MCF 10A (cell line): ENCODE measurements at regions not wholly inside any gene's neighbourhood (a gene's known extent, or its start where the extent isn't known, plus 50 kb on each side); places are given as distances from the start of the nearest gene placed in this dataset.

ENCODE experiments used
- BruUV-seq: library from RNA; stranded (reverse); fragments of 400-500 nt; replicated peaks from 2 replicates; lab custom pipeline; 2021; lab: Mats Ljungman, UMichigan
- CTCF ChIA-PET: fragments of 300-600 bp; sonication (Branson Sonifier 250); formaldehyde crosslinking; extraction: SDS; loops from one replicate; lab custom pipeline; 2021; ENCODE audit warnings: antibody characterized with exemption, inconsistent platforms; lab: Yijun Ruan, JAX
- POLR2A ChIA-PET: fragments of 300-600, 350-650 bp; sonication (Branson Sonifier 250); formaldehyde crosslinking; extraction: SDS; loops from one replicate; lab custom pipeline; 2020; ENCODE audit warnings: antibody characterized with exemption, inconsistent platforms; lab: Yijun Ruan, JAX
- DNase-seq: peaks from one replicate; pipeline ENCODE4 v3.0.0-alpha.2; 2018; ENCODE audit not compliant: unreplicated experiment
- H3K27ac Mint-ChIP-seq: one replicate; pipeline ENCODE4 v1.8.0; 2022; ENCODE audit warnings: mild to moderate bottlenecking, low read depth, mixed read lengths; ENCODE audit not compliant: unreplicated experiment
- H3K27me3 Mint-ChIP-seq: one replicate; pipeline ENCODE4 v1.8.0; 2022; ENCODE audit warnings: mixed read lengths; ENCODE audit not compliant: insufficient read depth, unreplicated experiment
- H3K36me3 Mint-ChIP-seq: one replicate; pipeline ENCODE4 v1.8.0; 2022; ENCODE audit warnings: mild to moderate bottlenecking, moderate library complexity, mixed read lengths; ENCODE audit not compliant: insufficient read depth, unreplicated experiment
- H3K4me1 Mint-ChIP-seq: one replicate; pipeline ENCODE4 v1.8.0; 2022; ENCODE audit warnings: mixed read lengths; ENCODE audit not compliant: insufficient read depth, unreplicated experiment
- H3K4me3 Mint-ChIP-seq: one replicate; pipeline ENCODE4 v1.8.0; 2022; ENCODE audit warnings: mild to moderate bottlenecking, moderate library complexity, mixed read lengths; ENCODE audit not compliant: unreplicated experiment
- H3K9me3 Mint-ChIP-seq: one replicate; pipeline ENCODE4 v1.8.0; 2022; ENCODE audit warnings: mixed read lengths; ENCODE audit not compliant: unreplicated experiment
- intact Hi-C: fragments of 100-400 bp; cut with micrococcal nuclease; formaldehyde crosslinking; loops from 2 replicates; pipeline ENCODE4 v1.14.1; 2022
- TF ChIP-seq, protein P1 (sequence below): fragments of 200-600 bp; IDR thresholded peaks from one replicate; pipeline ENCODE4 v1.8.0; 2022; ENCODE audit warnings: antibody characterized with exemption, mild to moderate bottlenecking; ENCODE audit not compliant: unreplicated experiment

DNA sequence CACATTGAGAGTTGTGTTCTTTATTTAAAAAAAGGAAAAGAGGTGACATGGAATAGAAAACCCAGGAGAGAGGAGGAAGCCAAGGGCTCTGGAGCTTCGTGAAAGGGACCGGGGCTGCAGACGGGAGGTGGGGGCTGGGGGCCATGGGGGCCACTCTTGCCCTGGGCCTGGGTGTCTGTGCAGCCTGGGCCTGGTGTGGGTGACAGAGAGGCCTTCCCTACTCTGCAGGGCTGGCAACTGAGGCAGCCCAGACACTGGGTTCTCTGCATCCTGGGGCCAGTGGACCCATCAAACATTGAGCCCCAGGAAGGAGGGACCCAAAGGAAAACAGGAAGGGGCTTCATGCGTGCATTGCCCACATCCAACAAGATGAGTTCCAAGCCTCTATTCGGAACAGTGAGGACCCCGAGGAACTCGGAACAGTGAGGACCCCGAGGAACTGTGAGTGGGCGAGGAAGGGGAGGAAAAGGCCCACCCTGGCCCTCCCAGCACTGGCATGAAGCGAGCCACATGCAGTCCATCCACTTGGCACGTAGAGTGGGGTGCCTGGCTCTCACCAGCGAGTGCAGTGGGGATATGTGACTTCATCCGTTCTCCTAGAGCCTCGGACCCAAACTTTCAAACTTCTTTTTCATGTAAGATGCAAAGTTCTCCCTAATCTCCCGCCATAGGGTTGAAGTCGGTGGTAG is 1121.6 kb downstream of the BRD1 start:
- ChIA-PET CTCF (no interaction called here), POLR2A (no interaction called here)
- no peaks in the 10 kb centered on the region for H3K27me3 Mint-ChIP-seq
- TF ChIP-seq, protein P1, sequence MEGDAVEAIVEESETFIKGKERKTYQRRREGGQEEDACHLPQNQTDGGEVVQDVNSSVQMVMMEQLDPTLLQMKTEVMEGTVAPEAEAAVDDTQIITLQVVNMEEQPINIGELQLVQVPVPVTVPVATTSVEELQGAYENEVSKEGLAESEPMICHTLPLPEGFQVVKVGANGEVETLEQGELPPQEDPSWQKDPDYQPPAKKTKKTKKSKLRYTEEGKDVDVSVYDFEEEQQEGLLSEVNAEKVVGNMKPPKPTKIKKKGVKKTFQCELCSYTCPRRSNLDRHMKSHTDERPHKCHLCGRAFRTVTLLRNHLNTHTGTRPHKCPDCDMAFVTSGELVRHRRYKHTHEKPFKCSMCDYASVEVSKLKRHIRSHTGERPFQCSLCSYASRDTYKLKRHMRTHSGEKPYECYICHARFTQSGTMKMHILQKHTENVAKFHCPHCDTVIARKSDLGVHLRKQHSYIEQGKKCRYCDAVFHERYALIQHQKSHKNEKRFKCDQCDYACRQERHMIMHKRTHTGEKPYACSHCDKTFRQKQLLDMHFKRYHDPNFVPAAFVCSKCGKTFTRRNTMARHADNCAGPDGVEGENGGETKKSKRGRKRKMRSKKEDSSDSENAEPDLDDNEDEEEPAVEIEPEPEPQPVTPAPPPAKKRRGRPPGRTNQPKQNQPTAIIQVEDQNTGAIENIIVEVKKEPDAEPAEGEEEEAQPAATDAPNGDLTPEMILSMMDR, result no peak
- intact Hi-C loops, result no loop called here
- no peaks in the 10 kb centered on the region for H3K4me1 Mint-ChIP-seq
- no peak overlapping the region for H3K27ac Mint-ChIP-seq
- no peaks in the 10 kb centered on the region for H3K36me3 Mint-ChIP-seq
- no peak overlapping the region for H3K4me3 Mint-ChIP-seq
- no TSS peak for BruUV-seq
- H3K9me3 Mint-ChIP-seq, result peaks cover 7% of the 10 kb centered on the region
- DNase-seq, result no peak

DNA sequence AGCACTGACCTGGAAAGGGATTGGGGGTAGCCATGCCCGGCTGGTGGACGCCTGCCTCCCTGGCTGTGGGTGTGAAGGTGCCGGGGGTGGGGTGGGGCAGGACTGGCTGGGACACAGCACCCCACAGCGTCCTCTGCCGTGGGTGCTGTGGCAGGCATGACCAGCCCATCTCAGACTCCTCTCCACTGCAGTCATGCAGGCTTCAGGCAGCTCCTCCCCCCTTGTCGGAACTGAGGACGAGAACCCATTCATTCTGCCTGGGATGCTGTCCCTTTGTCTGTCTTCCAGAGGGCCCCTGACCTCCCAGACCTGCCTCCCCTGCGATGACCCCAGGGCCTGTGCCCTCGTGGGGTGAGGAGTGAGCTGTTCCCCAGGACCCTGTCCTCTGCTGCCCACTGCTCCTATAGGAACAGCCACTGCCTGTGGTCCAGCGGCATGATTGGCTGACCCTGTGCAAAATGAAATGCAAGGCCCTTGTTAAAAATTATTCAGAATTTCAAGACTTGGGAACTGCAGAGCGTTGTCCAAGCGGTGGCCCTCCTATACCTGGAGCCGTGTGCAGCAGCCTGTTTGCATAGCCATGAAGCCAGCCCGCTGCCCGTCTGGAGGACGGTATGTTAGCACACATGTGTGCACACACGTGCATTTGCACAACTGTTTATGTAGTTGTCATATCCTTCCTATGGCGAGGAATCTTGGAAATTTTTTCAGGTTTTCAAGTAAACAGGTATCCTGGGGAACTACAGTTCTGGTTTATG is 1122.3 kb downstream of the BRD1 start:
- intact Hi-C loops, result no loop called here
- ChIA-PET POLR2A (no interaction called here), CTCF (no interaction called here)
- H3K4me1 Mint-ChIP-seq, result no peaks in the 10 kb centered on the region
- H3K9me3 Mint-ChIP-seq, result peaks cover 7% of the 10 kb centered on the region
- H3K27ac Mint-ChIP-seq, result no peak overlapping the region
- no peak overlapping the region for H3K4me3 Mint-ChIP-seq
- no peaks in the 10 kb centered on the region for H3K27me3 Mint-ChIP-seq
- DNase-seq, result no peak
- TF ChIP-seq, protein P1, result no peak
- no peaks in the 10 kb centered on the region for H3K36me3 Mint-ChIP-seq
- BruUV-seq, result no TSS peak

DNA sequence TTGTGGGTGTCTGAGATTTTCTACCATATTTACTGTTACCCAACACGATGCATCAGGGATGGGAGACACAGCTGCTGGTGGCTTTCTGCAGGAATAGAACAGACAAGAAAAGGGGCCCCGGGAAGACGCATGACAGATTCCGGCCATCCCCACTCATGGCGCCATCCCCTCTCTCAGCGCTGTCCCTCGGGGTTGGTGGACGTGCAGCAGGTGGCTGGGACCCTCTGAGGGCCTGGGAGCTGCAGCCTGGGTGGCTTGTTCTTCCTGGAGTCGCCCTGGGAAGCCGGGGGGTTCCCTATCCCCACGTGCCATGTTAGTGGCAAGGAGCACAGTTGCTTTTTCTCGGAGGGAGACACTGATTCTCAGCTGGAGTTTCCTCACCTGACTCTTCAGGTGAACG is 1123.3 kb downstream of the BRD1 start:
- TF ChIP-seq, protein P1, result no peak
- no peaks in the 10 kb centered on the region for H3K27me3 Mint-ChIP-seq
- H3K4me3 Mint-ChIP-seq, result no peak overlapping the region
- ChIA-PET CTCF (no interaction called here), POLR2A (no interaction called here)
- no peak for DNase-seq
- intact Hi-C loops, result no loop called here
- H3K36me3 Mint-ChIP-seq, result no peaks in the 10 kb centered on the region
- peaks cover 7% of the 10 kb centered on the region for H3K9me3 Mint-ChIP-seq
- H3K27ac Mint-ChIP-seq, result no peak overlapping the region
- H3K4me1 Mint-ChIP-seq, result no peaks in the 10 kb centered on the region
- no TSS peak for BruUV-seq

DNA sequence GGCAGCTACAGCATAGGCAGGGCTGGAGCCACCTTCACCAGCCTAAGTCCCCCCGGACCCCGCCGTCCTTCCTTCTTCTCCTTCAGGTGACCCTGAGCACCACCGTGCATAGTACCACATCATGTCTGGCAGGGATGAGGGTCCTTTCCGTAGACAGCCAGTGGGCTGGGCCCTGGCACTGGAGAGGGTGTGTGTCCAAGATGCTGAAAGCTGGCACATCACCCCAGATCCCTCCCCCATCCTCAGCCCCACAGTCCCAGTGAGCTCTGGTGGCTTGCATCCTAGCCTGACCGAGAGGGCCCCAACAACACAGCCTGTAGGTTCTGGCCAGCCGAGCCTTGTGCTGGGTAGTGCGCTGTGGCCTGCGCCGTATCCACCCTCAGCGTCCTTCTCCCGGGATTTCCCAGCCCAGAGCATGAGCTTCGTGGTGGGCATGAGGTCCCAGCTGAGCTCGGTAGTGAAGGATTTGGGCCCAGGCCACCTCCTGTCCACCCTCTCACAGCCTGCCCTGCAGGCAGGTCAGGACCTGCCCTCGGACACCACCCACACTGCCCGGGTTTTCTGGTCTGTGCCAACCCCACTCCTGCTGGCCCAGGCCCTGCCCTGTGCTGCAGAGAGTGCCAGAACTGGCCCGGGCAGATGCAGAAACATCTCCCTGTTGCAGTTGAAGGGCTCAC is 1124.3 kb downstream of the BRD1 start:
- no TSS peak for BruUV-seq
- Mint-ChIP-seq H3K27ac (no peak overlapping the region), H3K9me3 (peaks cover 7% of the 10 kb centered on the region), H3K4me3 (no peak overlapping the region), H3K36me3 (no peaks in the 10 kb centered on the region), H3K27me3 (no peaks in the 10 kb centered on the region), H3K4me1 (no peaks in the 10 kb centered on the region)
- TF ChIP-seq, protein P1, result no peak
- intact Hi-C loops, result no loop called here
- DNase-seq, result no peak
- CTCF ChIA-PET, result no interaction called here
- POLR2A ChIA-PET, result no interaction called here
